ENCODE measurements at regions not wholly inside any gene's neighbourhood (a gene's known extent, or its start where the extent isn't known, plus 50 kb on each side); places are given as distances from the start of the nearest gene placed in this dataset.
"Not testable (repeated sequence)": the region's sequence is repeated elsewhere in the genome, so short reads cannot be mapped to it uniquely, and the experiment has no call there.

DNA sequence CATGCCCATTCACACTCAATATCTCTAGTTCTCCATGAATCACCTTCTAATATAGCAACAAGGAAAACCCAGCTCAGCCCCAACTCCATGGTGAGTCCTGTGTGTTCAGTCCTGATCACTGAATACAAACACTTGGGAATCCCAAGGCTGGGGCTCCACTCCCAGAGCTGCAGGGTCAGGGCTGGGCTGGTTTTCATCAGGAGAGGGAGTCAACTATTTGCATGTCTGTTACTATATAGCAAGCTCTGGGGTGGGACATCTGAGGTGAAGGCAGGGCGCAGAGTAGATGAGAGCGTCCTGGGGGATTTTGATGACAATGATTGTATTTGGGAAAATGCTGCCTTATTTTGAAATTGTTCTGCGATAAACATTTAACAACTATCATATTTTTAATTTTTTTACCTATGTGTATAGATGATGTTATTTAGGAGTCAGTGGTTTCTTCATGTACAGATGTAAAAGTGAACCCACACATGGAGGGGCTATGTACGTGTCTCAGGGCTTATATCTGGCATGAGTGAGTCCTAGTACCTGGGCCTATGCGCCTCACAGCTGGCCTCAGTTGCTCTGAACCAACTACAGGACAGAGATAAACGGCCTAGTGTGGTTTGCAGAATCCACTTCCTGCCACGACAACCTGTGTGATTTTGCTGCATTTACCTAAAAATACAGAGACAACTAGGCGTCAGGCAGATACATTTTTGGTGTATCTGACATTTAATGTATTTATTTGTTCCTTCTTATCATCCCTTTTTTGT is 603.7 kb downstream of the TMEM121 start:
- not testable (repeated sequence) for FAIRE-seq

DNA sequence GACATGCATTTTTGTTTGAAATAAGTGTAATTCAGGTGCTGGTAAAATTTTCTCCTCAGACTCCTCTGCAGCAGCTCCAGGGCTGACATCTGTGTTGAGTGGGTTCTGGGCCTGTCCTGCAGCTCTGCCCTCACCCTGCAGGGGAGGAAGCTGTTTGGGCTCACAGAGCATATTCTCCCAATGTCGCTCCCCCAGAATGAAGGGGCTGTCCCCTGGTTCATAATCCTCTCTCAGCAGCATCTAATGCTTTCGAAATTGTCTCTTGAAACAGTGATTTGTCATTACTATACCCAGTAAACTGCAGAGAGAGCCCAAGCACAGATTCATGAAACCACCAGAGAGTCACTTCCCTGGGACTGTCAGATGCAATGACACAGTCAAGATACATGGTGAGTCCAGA is 606.7 kb downstream of the TMEM121 start:
- H3K9ac ChIP-seq (replicated peaks in 1 of 4; ENCODE audit: extremely low read depth in 1 of 4, low read depth in 3 of 4, low read length in 3 of 4); H3K79me2 ChIP-seq (ENCODE audit: control insufficient read depth in 1 of 2, insufficient read depth in 2 of 2, low read length in 2 of 2); H2AK5ac ChIP-seq (ENCODE audit: low read depth, low read length); FAIRE-seq; POLR2A ChIA-PET (ENCODE audit: partially characterized antibody); H4K5ac ChIP-seq (ENCODE audit: insufficient read length, low read depth, low read length); H4K8ac ChIP-seq (ENCODE audit: extremely low read depth, insufficient read depth, low read length); H3K27me3 ChIP-seq (replicated peaks in 1 of 4; ENCODE audit: control insufficient read depth in 3 of 4, extremely low read depth in 1 of 4, insufficient read depth in 3 of 4, low read length in 3 of 4); H4K20me1 ChIP-seq (replicated peaks in 1 of 2; ENCODE audit: control insufficient read depth in 1 of 2, insufficient read depth in 2 of 2, low read length in 2 of 2); H3K36me3 ChIP-seq (ENCODE audit: control insufficient read depth in 2 of 4, insufficient read depth in 4 of 4, low read length in 3 of 4); H3K23me2 ChIP-seq (ENCODE audit: low read depth, low read length); H3K4me3 ChIP-seq (ENCODE audit: extremely low read depth in 1 of 4, insufficient read depth in 2 of 4, low read depth in 3 of 4, low read length in 4 of 4); H3K27ac ChIP-seq (ENCODE audit: low read depth, low read length); H2BK20ac ChIP-seq (ENCODE audit: low read length); H3K4me2 ChIP-seq (ENCODE audit: insufficient read depth in 1 of 2, low read depth in 2 of 2, low read length in 2 of 2); H4K91ac ChIP-seq (replicated peaks; ENCODE audit: insufficient read length, low read length); CTCF ChIA-PET (ENCODE audit: partially characterized antibody); H2BK5ac ChIP-seq (ENCODE audit: low read depth, low read length); H3K4ac ChIP-seq (replicated peaks; ENCODE audit: insufficient read length, low read depth, low read length); H2BK15ac ChIP-seq (ENCODE audit: low read length); H2BK12ac ChIP-seq (ENCODE audit: low read depth, low read length); H2AFZ ChIP-seq (ENCODE audit: low read length); DNase-seq (ENCODE audit: low read depth in 1 of 2, low spot score in 2 of 2); H3K56ac ChIP-seq (replicated peaks; ENCODE audit: insufficient read length, low read depth, low read length); H3K14ac ChIP-seq (ENCODE audit: insufficient read length); H3K23ac ChIP-seq (ENCODE audit: insufficient read length); H2BK120ac ChIP-seq (replicated peaks; ENCODE audit: low read depth, low read length); H3K18ac ChIP-seq (ENCODE audit: extremely low read depth, low read length); H3K79me1 ChIP-seq (ENCODE audit: low read depth, low read length); H3K4me1 ChIP-seq (replicated peaks in 1 of 4; ENCODE audit: control insufficient read depth in 3 of 4, insufficient read depth in 4 of 4, low read length in 3 of 4): not testable (repeated sequence)
- H3K9me3 ChIP-seq (ENCODE audit: insufficient read depth in 2 of 2, low read depth in 1 of 2, low read length in 1 of 2): peaks cover 31 to 57% of the 10 kb centered on the region in 2 experiments
- 54% methylated on average over 2 of the region's 2 CpGs; no CpG with 5 or more reads in 1 of the 2 experiments for WGBS, 2 experiments (ENCODE audit: extremely low coverage in 1 of 2, insufficient coverage in 1 of 2, insufficient read length in 1 of 2, insufficient replicate concordance in 2 of 2, low coverage in 1 of 2, low lambda C conversion rate in 2 of 2, missing lambda C conversion rate in 1 of 2)

More for the DNA sequence above, 603.7 kb downstream of the TMEM121 start:
- H4K20me1 ChIP-seq (replicated peaks in 1 of 2; ENCODE audit: control insufficient read depth in 1 of 2, insufficient read depth in 2 of 2, low read length in 2 of 2); H4K91ac ChIP-seq (replicated peaks; ENCODE audit: insufficient read length, low read length); DNase-seq (ENCODE audit: low read depth in 1 of 2, low spot score in 2 of 2); H3K79me1 ChIP-seq (ENCODE audit: low read depth, low read length); H3K14ac ChIP-seq (ENCODE audit: insufficient read length); H2BK12ac ChIP-seq (ENCODE audit: low read depth, low read length); H2BK20ac ChIP-seq (ENCODE audit: low read length); H2AFZ ChIP-seq (ENCODE audit: low read length); H3K79me2 ChIP-seq (ENCODE audit: control insufficient read depth in 1 of 2, insufficient read depth in 2 of 2, low read length in 2 of 2); H3K27ac ChIP-seq (ENCODE audit: low read depth, low read length); H3K36me3 ChIP-seq (ENCODE audit: control insufficient read depth in 2 of 4, insufficient read depth in 4 of 4, low read length in 3 of 4); H3K4me1 ChIP-seq (replicated peaks in 1 of 4; ENCODE audit: control insufficient read depth in 3 of 4, insufficient read depth in 4 of 4, low read length in 3 of 4); H4K5ac ChIP-seq (ENCODE audit: insufficient read length, low read depth, low read length); H2AK5ac ChIP-seq (ENCODE audit: low read depth, low read length); H3K18ac ChIP-seq (ENCODE audit: extremely low read depth, low read length); H3K27me3 ChIP-seq (replicated peaks in 1 of 4; ENCODE audit: control insufficient read depth in 3 of 4, extremely low read depth in 1 of 4, insufficient read depth in 3 of 4, low read length in 3 of 4); H3K9ac ChIP-seq (replicated peaks in 1 of 4; ENCODE audit: extremely low read depth in 1 of 4, low read depth in 3 of 4, low read length in 3 of 4); CTCF ChIA-PET (ENCODE audit: partially characterized antibody); H3K56ac ChIP-seq (replicated peaks; ENCODE audit: insufficient read length, low read depth, low read length); H3K4me3 ChIP-seq (ENCODE audit: extremely low read depth in 1 of 4, insufficient read depth in 2 of 4, low read depth in 3 of 4, low read length in 4 of 4); H3K23me2 ChIP-seq (ENCODE audit: low read depth, low read length); H3K23ac ChIP-seq (ENCODE audit: insufficient read length); H2BK120ac ChIP-seq (replicated peaks; ENCODE audit: low read depth, low read length); H3K4ac ChIP-seq (replicated peaks; ENCODE audit: insufficient read length, low read depth, low read length); H4K8ac ChIP-seq (ENCODE audit: extremely low read depth, insufficient read depth, low read length); H2BK5ac ChIP-seq (ENCODE audit: low read depth, low read length); H2BK15ac ChIP-seq (ENCODE audit: low read length); POLR2A ChIA-PET (ENCODE audit: partially characterized antibody); H3K4me2 ChIP-seq (ENCODE audit: insufficient read depth in 1 of 2, low read depth in 2 of 2, low read length in 2 of 2): not testable (repeated sequence)
- peaks cover 38 to 72% of the 10 kb centered on the region in 2 experiments for H3K9me3 ChIP-seq (ENCODE audit: insufficient read depth in 2 of 2, low read depth in 1 of 2, low read length in 1 of 2)
- WGBS, 2 experiments (ENCODE audit: extremely low coverage in 1 of 2, insufficient coverage in 1 of 2, insufficient read length in 1 of 2, insufficient replicate concordance in 2 of 2, low coverage in 1 of 2, low lambda C conversion rate in 2 of 2, missing lambda C conversion rate in 1 of 2): 73% methylated on average over 8 of the region's 8 CpGs; no CpG with 5 or more reads in 1 of the 2 experiments

Measured in H1 (cell line).